GM12872 (cell line): ENCODE measurements at regions not wholly inside any gene's neighbourhood (a gene's known extent, or its start where the extent isn't known, plus 50 kb on each side); places are given as distances from the start of the nearest gene placed in this dataset.

ENCODE experiments used
- CTCF ChIP-seq: IDR thresholded peaks from 3 replicates; pipeline ENCODE4 v1.5.1; 2011; ENCODE audit warnings: low read depth, mild to moderate bottlenecking, low read length, moderate library complexity; ENCODE audit not compliant: insufficient read depth

GRCh38 chr1:87712261-87713010 is 383.8 kb downstream of the LMO4 start:
- TF ChIP-seq CTCF, result no peak

GRCh38 chr1:87714278-87714677 is 385.6 kb downstream of the LMO4 start:
- no peak for TF ChIP-seq CTCF

- TF ChIP-seq CTCF, result no peak
These were observed 386.4 kb downstream of the LMO4 start for GRCh38 chr1:87715052-87715451.

DNA sequence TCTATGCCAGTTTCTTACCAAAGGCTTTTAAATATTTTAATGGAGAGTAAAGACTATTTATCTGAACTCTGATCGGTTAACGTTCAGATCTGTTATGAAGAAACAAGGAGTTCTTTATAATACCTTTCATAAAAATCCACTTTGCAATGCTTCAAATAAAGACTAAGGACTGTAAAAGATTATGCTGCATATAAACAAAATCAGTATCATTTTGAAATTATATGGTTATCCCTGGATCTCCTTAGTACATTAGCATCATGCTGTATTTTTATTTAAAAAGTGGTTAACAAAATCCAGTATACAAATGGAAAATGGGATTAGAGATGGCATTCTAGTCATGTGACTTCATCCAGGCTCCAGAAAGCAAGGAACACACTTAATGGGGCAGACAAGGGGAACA is 386.8 kb downstream of the LMO4 start:
- TF ChIP-seq CTCF, result no peak

GRCh38 chr1:87717157-87717670 is 388.5 kb downstream of the LMO4 start:
- no peak for TF ChIP-seq CTCF

GRCh38 chr1:87718241-87718950 is 389.7 kb downstream of the LMO4 start:
- TF ChIP-seq CTCF, result no peak

- TF ChIP-seq CTCF, result no peak
These were observed 391.0 kb downstream of the LMO4 start for GRCh38 chr1:87719658-87720057.
